ENCODE measurements at regions not wholly inside any gene's neighbourhood (a gene's known extent, or its start where the extent isn't known, plus 50 kb on each side); places are given as distances from the start of the nearest gene placed in this dataset.

- Histone ChIP-seq H4K20me1 (ENCODE audit: control insufficient read depth, extremely low read depth, insufficient read depth, low read length) (no peaks in the 10 kb centered on the region), H3K9me3 (ENCODE audit: control insufficient read depth, insufficient read depth, low read depth, low read length) (no peaks in the 10 kb centered on the region), H3K4me2 (ENCODE audit: extremely low read depth, insufficient read depth, low read length) (no peak overlapping the region), H3K4me3 (replicated peaks in 1 of 4; ENCODE audit: control extremely low read depth in 1 of 4, insufficient read depth in 1 of 4, low read depth in 3 of 4, low read length in 4 of 4) (no peak overlapping the region), H3K36me3 (ENCODE audit: control insufficient read depth, insufficient read depth, low read length) (no peaks in the 10 kb centered on the region), H3K4me1 (ENCODE audit: control insufficient read depth, extremely low read depth, insufficient read depth, low read length) (no peaks in the 10 kb centered on the region), H3K27me3 (ENCODE audit: control insufficient read depth, insufficient read depth, low read length) (no peaks in the 10 kb centered on the region), H3K9ac (ENCODE audit: insufficient read depth, low read length) (no peak overlapping the region), H3K27ac (ENCODE audit: insufficient read depth, low read length) (no peak overlapping the region), H3K79me2 (ENCODE audit: control insufficient read depth, insufficient read depth, low read length) (no peaks in the 10 kb centered on the region), H2AFZ (ENCODE audit: low read length) (no peak overlapping the region)
- TF ChIP-seq CTCF (conservative IDR thresholded peaks at IDR 0.05 in 1 of 2, IDR thresholded peaks at IDR 0.05 in 1 of 2; ENCODE audit: low read depth in 1 of 2, low read length in 2 of 2) (no peak), EZH2 (IDR thresholded peaks at IDR 0.05; ENCODE audit: low read length, missing control alignments) (no peak)
- DNase-seq (ENCODE audit: low read depth in 2 of 2) = no peak
These were observed 314.7 kb downstream of the SUCLG1 start for GRCh38 chr2:84144345-84144744.

GRCh38 chr2:84137034-84137433 lies 322.0 kb downstream of the SUCLG1 start:
- Histone ChIP-seq H3K9ac (ENCODE audit: insufficient read depth, low read length) (no peak overlapping the region), H3K4me1 (ENCODE audit: control insufficient read depth, extremely low read depth, insufficient read depth, low read length) (no peaks in the 10 kb centered on the region), H3K9me3 (ENCODE audit: control insufficient read depth, insufficient read depth, low read depth, low read length) (no peaks in the 10 kb centered on the region), H2AFZ (ENCODE audit: low read length) (no peak overlapping the region), H3K27me3 (ENCODE audit: control insufficient read depth, insufficient read depth, low read length) (no peaks in the 10 kb centered on the region), H3K79me2 (ENCODE audit: control insufficient read depth, insufficient read depth, low read length) (no peaks in the 10 kb centered on the region), H3K27ac (ENCODE audit: insufficient read depth, low read length) (no peak overlapping the region), H4K20me1 (ENCODE audit: control insufficient read depth, extremely low read depth, insufficient read depth, low read length) (no peaks in the 10 kb centered on the region), H3K4me3 (replicated peaks in 1 of 4; ENCODE audit: control extremely low read depth in 1 of 4, insufficient read depth in 1 of 4, low read depth in 3 of 4, low read length in 4 of 4) (no peak overlapping the region), H3K4me2 (ENCODE audit: extremely low read depth, insufficient read depth, low read length) (no peak overlapping the region), H3K36me3 (ENCODE audit: control insufficient read depth, insufficient read depth, low read length) (no peaks in the 10 kb centered on the region)
- TF ChIP-seq EZH2 (IDR thresholded peaks at IDR 0.05; ENCODE audit: low read length, missing control alignments) = no peak
- no peak for TF ChIP-seq CTCF (conservative IDR thresholded peaks at IDR 0.05 in 1 of 2, IDR thresholded peaks at IDR 0.05 in 1 of 2; ENCODE audit: low read depth in 1 of 2, low read length in 2 of 2)
- DNase-seq (ENCODE audit: low read depth in 2 of 2) = no peak

- no peaks in the 10 kb centered on the region for H3K27me3 ChIP-seq (ENCODE audit: control insufficient read depth, insufficient read depth, low read length)
- no peaks in the 10 kb centered on the region for H3K79me2 ChIP-seq (ENCODE audit: control insufficient read depth, insufficient read depth, low read length)
- no peak overlapping the region for H3K4me2 ChIP-seq (ENCODE audit: extremely low read depth, insufficient read depth, low read length)
- H3K36me3 ChIP-seq (ENCODE audit: control insufficient read depth, insufficient read depth, low read length) = no peaks in the 10 kb centered on the region
- no peak for DNase-seq (ENCODE audit: low read depth in 2 of 2)
- no peaks in the 10 kb centered on the region for H3K4me1 ChIP-seq (ENCODE audit: control insufficient read depth, extremely low read depth, insufficient read depth, low read length)
- H2AFZ ChIP-seq (ENCODE audit: low read length) = no peak overlapping the region
- TF ChIP-seq EZH2 (IDR thresholded peaks at IDR 0.05; ENCODE audit: low read length, missing control alignments) (no peak), CTCF (conservative IDR thresholded peaks at IDR 0.05 in 1 of 2, IDR thresholded peaks at IDR 0.05 in 1 of 2; ENCODE audit: low read depth in 1 of 2, low read length in 2 of 2) (no peak)
- H3K4me3 ChIP-seq (replicated peaks in 1 of 4; ENCODE audit: control extremely low read depth in 1 of 4, insufficient read depth in 1 of 4, low read depth in 3 of 4, low read length in 4 of 4) = no peak overlapping the region
- H3K9me3 ChIP-seq (ENCODE audit: control insufficient read depth, insufficient read depth, low read depth, low read length) = no peaks in the 10 kb centered on the region
- no peaks in the 10 kb centered on the region for H4K20me1 ChIP-seq (ENCODE audit: control insufficient read depth, extremely low read depth, insufficient read depth, low read length)
- no peak overlapping the region for H3K27ac ChIP-seq (ENCODE audit: insufficient read depth, low read length)
- H3K9ac ChIP-seq (ENCODE audit: insufficient read depth, low read length) = no peak overlapping the region
These were observed 326.7 kb downstream of the SUCLG1 start for GRCh38 chr2:84132370-84132769.

All from fibroblast of lung (primary cell).